ENCODE measurements at regions not wholly inside any gene's neighbourhood (a gene's known extent, or its start where the extent isn't known, plus 50 kb on each side); places are given as distances from the start of the nearest gene placed in this dataset.

GRCh38 chr1:239224100-239224499 is 162.3 kb upstream of the CHRM3 start:
- CTCF ChIA-PET, result no interaction called here
- intact Hi-C loops (cut with micrococcal nuclease; ENCODE audit: unreplicated experiment), result no loop called here
- no peak overlapping the region for H3K4me3 ChIP-seq (ENCODE audit: low read depth, low read length)
- POLR2A ChIA-PET, result no interaction called here
- TF ChIP-seq CTCF (IDR thresholded peaks at IDR 0.05; ENCODE audit: insufficient read depth in 1 of 2, low read depth in 1 of 2, low read length in 1 of 2, severe bottlenecking in 1 of 2, unreplicated experiment in 1 of 2), result no peak
- H3K9me3 ChIP-seq, result peaks cover 15% of the 10 kb centered on the region; the same call in 1 of the 2 replicates
- H3K36me3 ChIP-seq (ENCODE audit: control insufficient read depth, insufficient read depth, low read length), result no peaks in the 10 kb centered on the region
- H3K4me3 Mint-ChIP-seq (ENCODE audit: unreplicated experiment), result no peak overlapping the region
- BruUV-seq (replicated peaks), result no TSS peak
- no peaks in the 10 kb centered on the region for H3K27me3 ChIP-seq (replicated peaks; ENCODE audit: control insufficient read depth, insufficient read depth, low read length)
- H3K36me3 Mint-ChIP-seq (ENCODE audit: insufficient read depth, unreplicated experiment), result no peaks in the 10 kb centered on the region
- H3K27me3 Mint-ChIP-seq (ENCODE audit: insufficient read depth, unreplicated experiment), result no peaks in the 10 kb centered on the region
- H3K4me1 Mint-ChIP-seq (ENCODE audit: low read depth, unreplicated experiment), result peaks cover 10% of the 10 kb centered on the region
- peaks cover 71% of the 10 kb centered on the region for H3K9me3 Mint-ChIP-seq (ENCODE audit: unreplicated experiment)
- DNase-seq, result no peak
- H3K27ac Mint-ChIP-seq (ENCODE audit: unreplicated experiment), result no peak overlapping the region
- H3K4me1 ChIP-seq, result peaks cover 8% of the 10 kb centered on the region; the same call in 1 of the 2 replicates

- H3K4me3 ChIP-seq (ENCODE audit: low read depth, low read length), result no peak overlapping the region
- DNase-seq, result no peak
- BruUV-seq (replicated peaks), result no TSS peak
- H3K36me3 ChIP-seq (ENCODE audit: control insufficient read depth, insufficient read depth, low read length), result no peaks in the 10 kb centered on the region
- no peaks in the 10 kb centered on the region for H3K27me3 ChIP-seq (replicated peaks; ENCODE audit: control insufficient read depth, insufficient read depth, low read length)
- Mint-ChIP-seq H3K4me1 (ENCODE audit: low read depth, unreplicated experiment) (peaks cover 2% of the 10 kb centered on the region), H3K36me3 (ENCODE audit: insufficient read depth, unreplicated experiment) (no peaks in the 10 kb centered on the region), H3K27me3 (ENCODE audit: insufficient read depth, unreplicated experiment) (no peaks in the 10 kb centered on the region), H3K4me3 (ENCODE audit: unreplicated experiment) (no peak overlapping the region), H3K9me3 (ENCODE audit: unreplicated experiment) (peaks cover 60% of the 10 kb centered on the region), H3K27ac (ENCODE audit: unreplicated experiment) (no peak overlapping the region)
- TF ChIP-seq CTCF (IDR thresholded peaks at IDR 0.05; ENCODE audit: insufficient read depth in 1 of 2, low read depth in 1 of 2, low read length in 1 of 2, severe bottlenecking in 1 of 2, unreplicated experiment in 1 of 2), result no peak
- H3K9me3 ChIP-seq, result peaks cover 15% of the 10 kb centered on the region; the same call in 1 of the 2 replicates
- peaks cover under 1% of the 10 kb centered on the region; the same call in 1 of the 2 replicates for H3K4me1 ChIP-seq
- intact Hi-C loops (cut with micrococcal nuclease; ENCODE audit: unreplicated experiment), result no loop called here
- CTCF ChIA-PET, result no interaction called here
- POLR2A ChIA-PET, result no interaction called here
Measured at GRCh38 chr1:239222999-239223398, 163.4 kb upstream of the CHRM3 start.

GRCh38 chr1:239221656-239222055 is 164.7 kb upstream of the CHRM3 start:
- Histone ChIP-seq H3K4me3 (ENCODE audit: low read depth, low read length) (no peak overlapping the region), H3K36me3 (ENCODE audit: control insufficient read depth, insufficient read depth, low read length) (no peaks in the 10 kb centered on the region), H3K9me3 (peaks cover 12% of the 10 kb centered on the region; the same call in 1 of the 2 replicates), H3K4me1 (no peaks in the 10 kb centered on the region), H3K27me3 (replicated peaks; ENCODE audit: control insufficient read depth, insufficient read depth, low read length) (no peaks in the 10 kb centered on the region)
- no TSS peak for BruUV-seq (replicated peaks)
- no peaks in the 10 kb centered on the region for H3K4me1 Mint-ChIP-seq (ENCODE audit: low read depth, unreplicated experiment)
- no peak overlapping the region for H3K4me3 Mint-ChIP-seq (ENCODE audit: unreplicated experiment)
- no peak for TF ChIP-seq CTCF (IDR thresholded peaks at IDR 0.05; ENCODE audit: insufficient read depth in 1 of 2, low read depth in 1 of 2, low read length in 1 of 2, severe bottlenecking in 1 of 2, unreplicated experiment in 1 of 2)
- ChIA-PET CTCF (no interaction called here), POLR2A (no interaction called here)
- H3K36me3 Mint-ChIP-seq (ENCODE audit: insufficient read depth, unreplicated experiment), result no peaks in the 10 kb centered on the region
- no peak overlapping the region for H3K27ac Mint-ChIP-seq (ENCODE audit: unreplicated experiment)
- H3K27me3 Mint-ChIP-seq (ENCODE audit: insufficient read depth, unreplicated experiment), result no peaks in the 10 kb centered on the region
- intact Hi-C loops (cut with micrococcal nuclease; ENCODE audit: unreplicated experiment), result no loop called here
- no peak for DNase-seq
- peaks cover 56% of the 10 kb centered on the region for H3K9me3 Mint-ChIP-seq (ENCODE audit: unreplicated experiment)

Data from Caco-2 (cell line).